ENCODE measurements at regions not wholly inside any gene's neighbourhood (a gene's known extent, or its start where the extent isn't known, plus 50 kb on each side); places are given as distances from the start of the nearest gene placed in this dataset.

- DNase-seq, result peak; percentile 68 to 90 (median 72)
Observed at GRCh38 chr18:75477900-75478299, 50.4 kb upstream of the SMIM21 start.
